Kidney (tissue), 13 donors: ENCODE measurements at regions not wholly inside any gene's neighbourhood (a gene's known extent, or its start where the extent isn't known, plus 50 kb on each side); places are given as distances from the start of the nearest gene placed in this dataset.
A peak's percentile ranks its signal among the peaks of the same experiment; 100 is the strongest.

Experiments used
- DNase-seq, 5 donors: peaks; one replicate each; pipeline ENCODE4 v3.0.0-alpha.2; 2013 to 2020
- FAIRE-seq: peaks from 2 replicates; lab custom pipeline; 2012; peaks lifted over from hg19 to GRCh38; lab: Jason Lieb, UNC
- H3K27ac ChIP-seq, 2 donors: one replicate each; pipeline ENCODE4 v1.7.0; 2013; ENCODE audit warnings: low read depth in 2 of 2, low read length in 2 of 2, inconsistent platforms in 1 of 2
- H3K27me3 ChIP-seq: one replicate; pipeline ENCODE4 v1.7.1; 2013; ENCODE audit warnings: low read length, inconsistent platforms; ENCODE audit not compliant: control insufficient read depth, insufficient read depth
- H3K36me3 ChIP-seq, 3 donors: one replicate each; pipeline versions ENCODE4 v1.7.0 to v1.7.1; 2013; ENCODE audit warnings: low read length in 3 of 3, control low read depth in 1 of 3, inconsistent platforms in 1 of 3; ENCODE audit not compliant: insufficient read depth in 3 of 3, control insufficient read depth in 2 of 3
- H3K4me1 ChIP-seq, 3 donors: one replicate each; pipeline versions ENCODE4 v1.7.0 to v1.7.1; 2013; ENCODE audit warnings: low read length in 3 of 3, inconsistent platforms in 1 of 3, low read depth in 1 of 3; ENCODE audit not compliant: control insufficient read depth in 2 of 3, insufficient read depth in 2 of 3
- H3K4me3 ChIP-seq, 3 donors: one replicate each; pipeline versions ENCODE4 v1.7.0 to v1.8.1; 2013; ENCODE audit warnings: low read length in 3 of 3, control low read depth in 1 of 3, inconsistent platforms in 1 of 3
- H3K9ac ChIP-seq, 3 donors: one replicate each; pipeline versions ENCODE4 v1.7.0 to v1.7.1; 2013; ENCODE audit warnings: low read length in 3 of 3, control low read depth in 1 of 3, inconsistent platforms in 1 of 3
- H3K9me3 ChIP-seq, 3 donors: one replicate each; pipeline versions ENCODE4 v1.7.0 to v1.7.1; 2013; ENCODE audit warnings: low read length in 3 of 3, control low read depth in 1 of 3, inconsistent platforms in 1 of 3; ENCODE audit not compliant: control insufficient read depth in 2 of 3, insufficient read depth in 1 of 3
- CTCF ChIP-seq: IDR thresholded peaks from 3 replicates; pipeline ENCODE4 v1.5.1; 2012; ENCODE audit warnings: mild to moderate bottlenecking, moderate library complexity, borderline replicate concordance; ENCODE audit not compliant: insufficient read depth; ENCODE audit errors: extremely low read depth
- intact Hi-C: fragments of 100-400 bp; cut with DNase I; formaldehyde crosslinking; loops from one replicate; pipeline ENCODE4 v1.11.1; 2022
- donor health status: control.
- donor health status: control.
- donor health status: control.
- donor health status: control.
- donor health status: control.
- donor health status: DM: yes; HTN: yes; CAD: no.
- donor health status: Normal renal cell carcinoma (clear cell type).

- Histone ChIP-seq H3K9me3 (no peaks in the 10 kb centered on the region), H3K9ac (no peak overlapping the region), H3K27me3 (no peaks in the 10 kb centered on the region), H3K36me3 (no peaks in the 10 kb centered on the region), H3K4me3 (no peak overlapping the region), H3K4me1 (no peaks in the 10 kb centered on the region), H3K27ac (no peak overlapping the region)
- peak in 2 of 5 donors; percentile 6 to 32 for DNase-seq
- intact Hi-C loops, result no loop called here
- FAIRE-seq, result no peak
- no peak for TF ChIP-seq CTCF
Observed at GRCh38 chr10:4766454-4766853, 59.6 kb upstream of the AKR1E2 start.

GRCh38 chr10:4765428-4765827 is 60.6 kb upstream of the AKR1E2 start:
- Histone ChIP-seq H3K4me1 (no peaks in the 10 kb centered on the region), H3K36me3 (no peaks in the 10 kb centered on the region), H3K27me3 (no peaks in the 10 kb centered on the region), H3K4me3 (no peak overlapping the region), H3K9me3 (no peaks in the 10 kb centered on the region), H3K9ac (no peak overlapping the region), H3K27ac (no peak overlapping the region)
- no peak for TF ChIP-seq CTCF
- intact Hi-C loops, result no loop called here
- DNase-seq (no peak), FAIRE-seq (no peak)

DNA sequence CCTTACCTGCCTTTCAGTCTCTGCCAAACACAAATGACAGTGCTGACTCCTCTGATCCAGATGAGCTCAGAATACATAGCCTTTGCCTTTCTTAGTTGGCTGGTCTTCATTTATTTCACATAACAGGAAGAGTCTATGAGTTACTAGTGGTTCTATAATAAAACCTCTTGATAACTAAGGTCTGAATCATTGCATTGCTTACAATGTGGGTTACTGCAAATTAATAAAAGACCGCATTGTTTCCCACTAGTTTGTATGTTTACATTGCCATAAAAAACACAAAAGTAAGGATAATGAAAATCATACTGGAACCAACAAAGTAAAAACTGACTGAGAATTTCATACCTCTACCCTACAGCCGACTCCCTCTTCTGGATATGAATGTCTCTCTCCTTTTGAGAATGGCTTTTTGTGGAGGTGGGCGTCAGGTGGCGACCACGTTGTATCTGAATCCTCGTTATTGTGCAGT is 62.0 kb upstream of the AKR1E2 start:
- H3K9me3 ChIP-seq, result no peaks in the 10 kb centered on the region
- intact Hi-C loops, result no loop called here
- DNase-seq, result no peak
- H3K27ac ChIP-seq, result no peak overlapping the region
- FAIRE-seq, result no peak
- H3K9ac ChIP-seq, result no peak overlapping the region
- no peaks in the 10 kb centered on the region for H3K27me3 ChIP-seq
- no peaks in the 10 kb centered on the region for H3K36me3 ChIP-seq
- no peak for TF ChIP-seq CTCF
- no peak overlapping the region for H3K4me3 ChIP-seq
- H3K4me1 ChIP-seq, result no peaks in the 10 kb centered on the region

- no peak overlapping the region for H3K4me3 ChIP-seq
- H3K9ac ChIP-seq, result no peak overlapping the region
- FAIRE-seq, result no peak
- no peaks in the 10 kb centered on the region for H3K4me1 ChIP-seq
- H3K36me3 ChIP-seq, result no peaks in the 10 kb centered on the region
- H3K27me3 ChIP-seq, result no peaks in the 10 kb centered on the region
- TF ChIP-seq CTCF, result no peak
- no peaks in the 10 kb centered on the region for H3K9me3 ChIP-seq
- no peak overlapping the region for H3K27ac ChIP-seq
- intact Hi-C loops, result no loop called here
- no peak for DNase-seq
Observed at GRCh38 chr10:4763513-4763912, 62.5 kb upstream of the AKR1E2 start.
